ENCODE measurements at regions not wholly inside any gene's neighbourhood (a gene's known extent, or its start where the extent isn't known, plus 50 kb on each side); places are given as distances from the start of the nearest gene placed in this dataset.
"Not testable (repeated sequence)": the region's sequence is repeated elsewhere in the genome, so short reads cannot be mapped to it uniquely, and the experiment has no call there.

- no peak for DNase-seq (ENCODE audit: low read depth in 2 of 3, low spot score in 2 of 3)
These were observed 77.3 kb downstream of the PPCDC start for GRCh38 chr15:75100679-75101078.

GRCh38 chr15:75104804-75105557 lies 81.6 kb downstream of the PPCDC start:
- no peak for DNase-seq (ENCODE audit: low read depth in 2 of 3, low spot score in 2 of 3)

- no peak for DNase-seq (ENCODE audit: low read depth in 2 of 3, low spot score in 2 of 3)
These were observed 84.1 kb downstream of the PPCDC start for GRCh38 chr15:75107516-75107907.

GRCh38 chr15:75107908-75108838 lies 84.8 kb downstream of the PPCDC start:
- peak; percentile 40 to 65 (median 55) for DNase-seq (ENCODE audit: low read depth in 2 of 3, low spot score in 2 of 3)

GRCh38 chr15:75109021-75109735 lies 85.8 kb downstream of the PPCDC start:
- DNase-seq (ENCODE audit: low read depth in 2 of 3, low spot score in 2 of 3) = no peak

- DNase-seq (ENCODE audit: low read depth in 2 of 3, low spot score in 2 of 3) = no peak
These were observed 86.3 kb downstream of the PPCDC start for GRCh38 chr15:75109736-75110130.

- DNase-seq (ENCODE audit: low read depth in 2 of 3, low spot score in 2 of 3) = no peak
These were observed 89.0 kb downstream of the PPCDC start for GRCh38 chr15:75112278-75112847.

GRCh38 chr15:75112848-75113492 lies 88.7 kb upstream of the C15orf39 start:
- no peak for DNase-seq (ENCODE audit: low read depth in 2 of 3, low spot score in 2 of 3)

- DNase-seq (ENCODE audit: low read depth in 2 of 3, low spot score in 2 of 3) = no peak
These were observed 87.4 kb upstream of the C15orf39 start for GRCh38 chr15:75114327-75114726.

GRCh38 chr15:75114796-75115195 lies 86.9 kb upstream of the C15orf39 start:
- DNase-seq (ENCODE audit: low read depth in 2 of 3, low spot score in 2 of 3) = no peak

GRCh38 chr15:75115411-75115913 lies 86.2 kb upstream of the C15orf39 start:
- DNase-seq (ENCODE audit: low read depth in 2 of 3, low spot score in 2 of 3) = not testable (repeated sequence)

- not testable (repeated sequence) for DNase-seq (ENCODE audit: low read depth in 2 of 3, low spot score in 2 of 3)
These were observed 85.5 kb upstream of the C15orf39 start for GRCh38 chr15:75116143-75116542.

- no peak for DNase-seq (ENCODE audit: low read depth in 2 of 3, low spot score in 2 of 3)
These were observed 83.7 kb upstream of the C15orf39 start for GRCh38 chr15:75117993-75118392.

- DNase-seq (ENCODE audit: low read depth in 2 of 3, low spot score in 2 of 3) = not testable (repeated sequence)
These were observed 82.4 kb upstream of the C15orf39 start for GRCh38 chr15:75119312-75119711.

- DNase-seq (ENCODE audit: low read depth in 2 of 3, low spot score in 2 of 3) = no peak
These were observed 80.2 kb upstream of the C15orf39 start for GRCh38 chr15:75121491-75121890.

- no peak for DNase-seq (ENCODE audit: low read depth in 2 of 3, low spot score in 2 of 3)
These were observed 78.3 kb upstream of the C15orf39 start for GRCh38 chr15:75123395-75123794.

GRCh38 chr15:75124278-75124677 lies 77.4 kb upstream of the C15orf39 start:
- not testable (repeated sequence) for DNase-seq (ENCODE audit: low read depth in 2 of 3, low spot score in 2 of 3)

GRCh38 chr15:75125935-75126334 lies 75.7 kb upstream of the C15orf39 start:
- DNase-seq (ENCODE audit: low read depth in 2 of 3, low spot score in 2 of 3) = no peak

GRCh38 chr15:75126864-75127580 lies 74.7 kb upstream of the C15orf39 start:
- DNase-seq (ENCODE audit: low read depth in 2 of 3, low spot score in 2 of 3) = no peak

GRCh38 chr15:75129788-75130187 lies 71.9 kb upstream of the C15orf39 start:
- no peak for DNase-seq (ENCODE audit: low read depth in 2 of 3, low spot score in 2 of 3)
